ENCODE measurements at regions not wholly inside any gene's neighbourhood (a gene's known extent, or its start where the extent isn't known, plus 50 kb on each side); places are given as distances from the start of the nearest gene placed in this dataset.
"Not testable (repeated sequence)": the region's sequence is repeated elsewhere in the genome, so short reads cannot be mapped to it uniquely, and the experiment has no call there.

DNA sequence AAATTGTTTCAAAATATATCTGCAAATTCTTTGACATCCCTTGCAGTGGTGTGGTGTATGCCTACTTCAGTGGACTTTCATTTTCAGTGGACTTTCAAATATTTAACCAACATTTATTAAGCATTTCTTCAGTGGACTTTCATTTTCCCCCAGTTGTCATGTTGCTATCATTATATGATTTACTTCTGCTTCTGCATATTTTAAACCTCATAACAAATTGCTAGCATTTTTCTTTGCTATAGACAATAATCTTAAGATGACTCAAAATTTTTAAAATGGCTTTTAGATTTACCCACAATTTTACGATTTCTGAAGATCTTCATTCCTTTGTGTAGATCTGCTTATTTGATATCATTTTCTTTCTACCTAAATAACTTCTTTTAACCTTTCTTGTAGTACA lies 592.7 kb upstream of the SLC35B3 start:
- no peak for DNase-seq (ENCODE audit: low read depth in 2 of 2)

DNA sequence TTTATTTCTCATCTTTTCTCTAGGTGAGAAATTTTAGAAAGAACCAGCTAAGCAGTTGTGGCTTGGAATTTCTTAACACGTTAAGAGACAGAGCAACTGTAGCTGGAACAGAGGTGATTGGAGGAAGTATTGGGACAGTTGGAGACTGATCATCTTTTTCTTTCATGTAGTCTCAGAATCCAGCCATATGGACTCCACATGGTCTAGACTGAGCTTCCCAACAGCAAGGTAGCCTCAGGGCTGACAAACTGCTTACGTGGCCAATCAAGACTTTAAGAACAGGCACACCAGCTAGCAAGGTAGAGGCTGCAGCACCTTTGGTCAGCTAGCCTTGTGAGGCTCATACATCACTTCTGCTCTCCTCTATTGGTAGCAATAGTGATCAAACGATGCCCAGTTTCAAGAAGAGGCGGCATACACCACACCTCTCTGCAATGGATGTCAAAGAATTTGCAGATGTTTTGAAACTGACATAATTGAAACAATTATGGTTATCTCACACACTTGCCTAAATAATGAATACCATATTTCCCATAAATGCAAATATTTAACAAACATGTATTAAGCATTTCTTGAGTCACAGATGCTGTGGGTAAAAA lies 590.5 kb upstream of the SLC35B3 start:
- peak in 1 of 2 experiments; percentile 1 for DNase-seq (ENCODE audit: low read depth in 2 of 2)

DNA sequence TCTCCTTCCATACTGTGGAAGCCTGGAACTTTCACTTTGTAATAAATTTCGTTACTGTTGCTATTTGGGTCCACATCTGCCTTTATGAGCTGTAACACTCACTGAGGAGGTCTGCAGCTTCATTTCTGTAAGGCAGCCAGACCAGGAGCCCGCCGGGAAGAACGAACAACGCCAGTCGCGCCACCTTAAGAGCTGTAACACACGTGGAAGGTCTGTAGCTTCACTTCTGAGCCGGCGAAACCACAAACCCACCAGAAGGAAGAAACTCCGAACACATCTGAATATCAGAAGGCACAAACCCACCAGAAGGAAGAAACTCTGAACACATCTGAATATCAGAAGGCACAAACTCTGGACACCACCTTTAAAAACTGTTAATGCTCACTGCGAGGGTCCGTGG lies 589.9 kb upstream of the SLC35B3 start:
- no peak for DNase-seq (ENCODE audit: low read depth in 2 of 2)

DNA sequence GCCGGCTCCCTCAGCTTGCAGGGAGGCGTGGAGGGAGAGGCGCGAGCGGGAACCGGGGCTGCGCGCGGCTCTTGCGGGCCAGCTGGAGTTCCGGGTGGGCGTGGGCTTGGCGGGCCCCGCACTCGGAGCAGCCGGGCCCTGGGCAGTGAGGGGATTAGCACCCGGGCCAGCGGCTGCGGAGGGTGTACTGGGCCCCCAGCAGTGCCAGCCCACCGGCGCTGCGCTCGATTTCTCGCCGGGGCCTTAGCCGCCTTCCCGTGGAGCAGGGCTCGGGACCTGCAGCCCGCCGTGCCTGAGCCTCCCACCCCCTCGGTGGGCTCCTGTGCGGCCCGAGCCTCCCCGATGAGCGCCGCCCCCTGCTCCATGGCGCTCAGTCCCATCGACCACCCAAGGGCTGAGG lies 588.9 kb upstream of the SLC35B3 start:
- not testable (repeated sequence) for DNase-seq (ENCODE audit: low read depth in 2 of 2)

DNA sequence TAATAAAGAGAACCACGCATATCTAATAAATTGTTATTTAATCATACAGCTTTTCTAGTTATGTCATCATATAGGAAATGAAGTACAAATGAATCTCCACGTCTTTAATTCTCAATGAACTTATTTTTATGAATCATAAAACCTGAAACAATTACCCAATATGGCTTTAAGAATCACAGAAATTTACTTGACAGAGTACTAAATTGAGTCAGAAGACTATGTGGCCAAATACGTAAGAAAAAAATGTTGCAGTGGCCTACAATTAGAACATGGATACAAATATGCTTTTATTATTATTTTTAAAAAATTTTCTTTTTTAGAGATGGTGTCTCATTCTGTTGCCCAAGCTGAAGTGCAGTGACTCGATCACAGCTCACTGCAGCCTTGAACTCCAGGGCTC lies 584.7 kb upstream of the SLC35B3 start:
- DNase-seq (ENCODE audit: low read depth in 2 of 2): no peak

DNA sequence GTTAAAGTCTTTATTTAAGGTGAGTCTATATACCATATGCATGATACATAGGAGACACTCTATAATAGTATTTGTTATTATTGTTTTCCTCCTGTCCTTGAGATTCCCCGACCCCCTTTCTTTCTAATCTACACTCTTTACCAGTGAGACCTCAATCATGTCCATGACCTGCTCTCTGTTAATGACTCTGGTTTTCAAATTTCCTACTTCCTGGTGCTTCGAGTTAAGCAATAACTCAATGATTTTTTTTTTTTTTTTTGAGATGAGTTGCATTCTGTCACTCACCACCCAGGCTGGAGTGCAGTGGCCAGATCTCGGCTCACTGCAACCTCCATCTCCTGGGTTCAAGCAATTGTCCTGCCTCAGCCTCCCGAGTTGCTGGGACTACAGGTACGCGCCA lies 574.6 kb upstream of the SLC35B3 start:
- DNase-seq (ENCODE audit: low read depth in 2 of 2): no peak

DNA sequence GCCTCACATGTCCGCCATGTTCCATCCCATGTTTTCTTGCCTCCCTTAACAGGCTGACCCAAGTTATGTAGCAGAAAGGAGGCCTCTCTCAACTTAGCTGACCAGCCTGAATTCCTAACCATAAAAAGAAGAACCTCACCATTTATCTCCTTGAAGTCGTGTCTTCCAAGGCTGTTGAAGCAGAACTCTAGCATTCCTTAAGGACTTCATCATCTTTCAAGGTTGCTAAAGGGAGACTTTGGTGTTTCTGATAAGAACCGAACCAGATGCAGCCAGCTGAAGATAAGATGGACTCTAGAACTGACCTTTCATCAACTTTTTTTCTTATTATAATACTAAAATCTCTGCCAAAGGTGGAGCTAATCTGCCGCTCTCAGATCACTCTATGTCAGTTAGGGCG lies 571.7 kb upstream of the SLC35B3 start:
- DNase-seq (ENCODE audit: low read depth in 2 of 2): no peak

DNA sequence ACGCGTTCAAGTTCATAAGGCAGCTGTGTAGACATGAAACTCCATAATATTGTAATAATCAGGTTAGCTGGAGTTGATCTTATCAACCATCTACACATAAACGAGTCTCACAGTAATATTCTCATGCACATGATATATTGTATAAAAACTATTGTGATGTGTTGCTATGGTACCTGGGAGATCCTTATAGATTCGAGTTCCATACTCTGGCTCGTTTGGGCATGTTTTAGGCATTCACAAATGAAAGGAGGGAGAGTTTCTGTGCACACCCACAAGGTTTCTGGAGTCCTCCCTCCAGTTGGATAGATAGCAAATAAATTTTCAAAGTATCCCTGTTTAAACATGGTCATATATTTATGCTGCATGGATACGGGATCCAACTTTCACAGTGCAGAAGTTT lies 567.5 kb upstream of the SLC35B3 start:
- no peak for DNase-seq (ENCODE audit: low read depth in 2 of 2)

DNA sequence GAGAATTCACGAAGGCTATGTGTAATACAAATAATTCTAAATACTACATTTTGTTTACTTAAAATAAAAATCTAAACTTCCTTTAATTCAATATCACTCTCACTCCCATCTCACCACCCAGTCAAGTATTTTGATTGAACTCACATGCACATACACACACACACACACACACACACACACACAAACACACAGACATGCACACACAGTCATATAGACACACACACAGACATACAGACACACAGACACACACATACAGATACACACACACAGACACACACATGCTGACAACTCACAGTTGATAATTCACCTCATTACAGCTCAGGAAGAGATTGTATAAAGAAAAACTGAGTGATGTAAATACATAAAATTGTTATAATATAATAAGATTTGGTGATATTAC lies 559.8 kb upstream of the SLC35B3 start:
- DNase-seq (ENCODE audit: low read depth in 2 of 2): no peak

DNA sequence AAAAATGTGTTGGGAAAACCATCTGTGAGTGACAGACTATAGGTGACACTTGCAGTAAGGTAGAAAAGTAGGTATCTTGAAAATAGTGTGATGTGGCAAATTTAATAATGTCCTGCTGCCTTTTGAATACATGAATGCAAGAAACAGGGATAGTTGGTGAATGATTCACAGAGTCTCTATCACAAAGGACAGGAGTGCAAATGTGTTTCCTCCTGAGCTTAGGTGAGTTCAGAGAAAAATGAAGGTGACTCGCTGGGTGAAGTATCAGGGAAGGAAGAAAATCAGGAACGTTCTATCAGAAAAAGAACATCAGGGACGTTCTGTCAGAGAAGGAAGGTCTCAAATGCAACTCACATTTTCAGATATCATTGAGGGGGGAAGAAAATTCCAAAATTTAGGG lies 557.8 kb upstream of the SLC35B3 start:
- DNase-seq (ENCODE audit: low read depth in 2 of 2): no peak

DNA sequence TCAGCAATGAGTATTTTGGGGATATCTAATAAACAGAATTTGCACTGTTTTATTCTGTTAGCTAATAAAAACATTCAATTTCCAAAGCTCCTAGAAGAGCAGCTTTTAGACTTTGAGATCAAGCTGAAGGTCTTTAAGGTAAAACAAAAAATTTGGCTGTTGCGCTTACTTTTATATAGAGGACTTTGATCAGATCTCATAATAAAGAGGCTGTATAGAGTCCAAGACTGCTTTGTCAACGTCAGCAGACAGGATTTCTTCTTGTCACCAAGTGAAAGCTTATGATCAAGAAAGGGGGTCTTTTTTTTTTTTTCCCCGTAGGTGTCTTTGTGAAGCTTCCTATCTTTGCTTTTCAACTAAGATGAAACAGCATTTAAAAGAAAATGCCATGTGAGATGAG lies 556.5 kb upstream of the SLC35B3 start:
- DNase-seq (ENCODE audit: low read depth in 2 of 2): no peak

DNA sequence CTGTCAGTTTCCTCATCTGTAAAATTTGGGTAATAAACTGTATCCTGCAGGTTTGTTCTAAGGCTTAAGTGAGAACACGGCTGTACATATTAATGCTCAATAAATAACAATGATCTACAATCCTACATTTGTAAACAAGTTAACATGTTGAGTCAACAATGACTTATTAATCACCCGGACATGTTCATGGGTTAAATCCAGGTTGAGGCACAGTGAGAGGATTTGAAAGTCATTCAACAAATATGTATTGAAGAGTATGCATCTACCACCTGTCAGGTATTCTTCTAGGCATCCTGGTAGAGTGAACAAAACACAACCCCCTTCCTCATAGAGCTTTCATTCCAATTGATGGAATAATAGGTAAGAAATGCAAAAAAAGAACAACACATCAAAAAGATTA lies 554.7 kb upstream of the SLC35B3 start:
- no peak for DNase-seq (ENCODE audit: low read depth in 2 of 2)

DNA sequence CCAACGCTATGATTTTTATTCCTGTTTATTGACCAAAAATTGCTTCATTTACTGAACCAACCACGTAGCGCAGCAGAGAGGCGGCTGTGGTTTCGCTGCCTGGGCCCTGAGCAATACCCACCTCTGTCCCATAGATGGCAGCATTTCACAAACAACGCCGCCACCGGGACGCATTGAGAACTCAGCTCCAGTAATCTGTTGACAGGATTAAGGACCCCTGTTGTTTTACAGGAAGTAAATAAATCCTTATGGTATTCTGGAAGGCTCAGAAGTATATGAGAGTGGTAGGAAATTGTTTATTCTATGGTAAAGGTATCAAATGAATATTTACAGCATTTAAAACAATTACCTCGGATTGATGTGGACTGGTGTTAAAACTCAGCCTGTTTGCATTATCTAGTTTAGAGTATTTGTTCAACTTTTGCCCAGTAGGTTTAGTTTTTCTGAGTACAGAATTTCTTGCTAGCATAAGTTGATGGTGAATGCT lies 547.9 kb upstream of the SLC35B3 start:
- peak; percentile 10 to 17 for DNase-seq (ENCODE audit: low read depth in 2 of 2)

DNA sequence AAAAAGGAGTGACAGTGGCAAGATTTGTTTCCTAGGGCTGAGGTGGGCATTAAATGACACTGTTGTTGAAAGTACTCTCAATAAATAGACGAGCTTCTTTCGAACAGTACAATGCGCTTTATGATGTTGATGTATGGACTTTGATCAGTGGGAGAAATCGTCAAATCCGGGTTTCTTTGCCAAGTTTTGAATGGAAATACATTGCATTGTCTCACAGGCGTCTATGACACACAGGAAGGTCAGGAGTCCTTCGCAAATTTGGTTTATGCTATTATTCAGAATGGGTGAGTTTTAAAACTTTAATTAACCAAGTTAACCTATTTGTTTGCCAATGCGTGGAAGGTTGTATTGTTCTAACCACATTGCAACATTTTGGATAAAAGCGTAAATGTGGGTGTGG lies 547.3 kb upstream of the SLC35B3 start:
- no peak for DNase-seq (ENCODE audit: low read depth in 2 of 2)

DNA sequence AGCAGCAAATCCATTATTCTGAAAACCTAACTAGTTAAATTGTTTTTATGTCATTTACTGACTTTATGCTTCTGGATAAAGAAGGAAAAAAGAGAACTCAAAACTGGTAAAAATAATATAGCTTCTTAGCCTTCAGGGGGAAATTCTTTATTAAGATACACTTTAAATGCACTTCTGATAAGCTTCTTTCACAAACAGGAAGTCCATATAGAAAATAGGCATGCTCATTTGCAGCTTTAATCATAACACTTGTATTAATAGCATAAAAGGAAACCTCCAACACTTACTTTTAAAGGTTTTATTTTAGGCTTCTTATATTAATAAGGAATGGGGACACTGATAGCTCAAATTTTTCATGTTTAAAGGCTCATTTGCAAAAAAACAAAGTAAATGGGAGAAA lies 538.0 kb upstream of the SLC35B3 start:
- no peak for DNase-seq (ENCODE audit: low read depth in 2 of 2)

DNA sequence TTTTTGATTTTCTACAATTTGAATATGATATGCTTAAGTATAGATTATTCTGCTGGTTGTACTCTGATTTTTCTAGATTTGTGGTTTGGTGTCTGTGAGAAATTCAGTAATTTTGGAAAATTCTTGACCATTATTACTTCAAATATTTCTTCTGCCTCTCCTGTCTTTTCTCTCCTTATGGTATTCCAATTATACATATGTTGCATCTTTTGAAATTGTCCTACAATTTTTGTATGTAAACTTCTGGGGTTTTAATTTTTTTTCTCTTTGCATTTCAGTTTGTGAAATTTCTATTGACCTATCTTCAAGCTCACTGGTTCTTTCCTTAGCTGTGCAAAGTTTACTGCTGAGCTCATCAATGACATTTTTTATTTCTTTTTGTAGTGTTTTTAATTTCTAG lies 534.4 kb upstream of the SLC35B3 start:
- DNase-seq (ENCODE audit: low read depth in 2 of 2): no peak

DNA sequence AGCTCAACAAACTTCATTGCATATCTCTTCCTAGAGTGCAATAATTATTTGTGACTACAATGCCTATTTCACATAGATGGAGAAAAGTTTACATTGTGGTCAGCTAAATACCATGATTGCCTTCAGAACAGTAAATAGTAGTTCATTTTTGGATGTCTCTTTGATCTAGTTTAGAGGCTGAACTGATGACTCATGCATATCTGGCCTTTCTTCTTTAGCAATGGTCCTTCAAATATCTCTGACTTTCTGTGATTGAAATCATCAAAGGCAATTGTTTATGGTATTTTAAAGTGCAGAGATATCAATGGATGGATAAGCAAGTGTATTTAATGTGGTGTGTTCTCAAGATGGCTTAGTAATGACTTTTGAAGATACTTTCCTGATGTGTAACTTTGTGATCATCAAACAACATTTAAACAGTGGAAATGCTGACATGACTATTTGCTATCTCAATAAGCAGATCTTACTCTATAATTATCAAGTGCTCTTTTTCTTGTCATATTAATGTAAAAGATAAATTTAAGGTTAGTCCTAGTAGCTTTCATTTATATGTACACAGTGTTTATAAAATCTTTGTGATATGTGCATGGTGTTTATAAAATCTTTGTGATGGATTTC lies 523.7 kb upstream of the SLC35B3 start:
- DNase-seq (ENCODE audit: low read depth in 2 of 2): no peak

DNA sequence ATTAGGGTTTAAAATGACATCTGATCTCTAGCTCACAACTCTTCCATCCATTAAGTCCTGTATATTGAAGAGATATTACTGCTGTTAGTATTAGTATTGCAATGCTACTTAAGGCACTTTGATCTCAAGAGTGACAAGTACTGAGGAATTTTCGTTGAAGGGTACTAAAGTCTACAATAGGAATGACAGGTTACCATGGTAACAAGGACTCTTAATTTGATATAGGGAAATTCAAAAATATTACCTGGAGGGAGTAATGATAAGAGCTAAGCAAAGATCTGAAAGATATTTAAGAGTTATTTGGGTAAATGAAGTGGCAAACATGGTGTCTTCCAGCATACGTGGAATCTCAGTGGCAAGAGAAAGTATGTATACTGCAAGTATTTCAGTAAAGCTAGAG lies 518.0 kb upstream of the SLC35B3 start:
- no peak for DNase-seq (ENCODE audit: low read depth in 2 of 2)

DNA sequence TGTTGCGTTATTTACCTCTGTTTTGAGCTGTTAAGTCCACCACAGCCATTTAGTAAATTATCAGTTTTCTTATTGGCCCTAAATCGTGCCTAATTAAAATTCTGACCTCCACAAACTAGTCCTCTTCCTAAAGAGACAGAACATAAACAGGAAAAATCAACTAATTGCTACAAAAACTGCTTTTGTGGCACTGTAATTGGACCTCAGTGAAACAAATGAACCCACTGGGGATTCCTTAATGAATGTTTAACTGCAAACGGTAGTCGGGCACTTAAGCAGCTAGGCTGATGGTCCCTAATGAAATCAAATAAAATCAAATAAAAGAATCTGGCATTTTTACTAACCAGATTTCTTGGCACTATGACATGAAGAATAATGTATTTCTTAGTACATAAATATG lies 513.4 kb upstream of the SLC35B3 start:
- no peak for DNase-seq (ENCODE audit: low read depth in 2 of 2)

DNA sequence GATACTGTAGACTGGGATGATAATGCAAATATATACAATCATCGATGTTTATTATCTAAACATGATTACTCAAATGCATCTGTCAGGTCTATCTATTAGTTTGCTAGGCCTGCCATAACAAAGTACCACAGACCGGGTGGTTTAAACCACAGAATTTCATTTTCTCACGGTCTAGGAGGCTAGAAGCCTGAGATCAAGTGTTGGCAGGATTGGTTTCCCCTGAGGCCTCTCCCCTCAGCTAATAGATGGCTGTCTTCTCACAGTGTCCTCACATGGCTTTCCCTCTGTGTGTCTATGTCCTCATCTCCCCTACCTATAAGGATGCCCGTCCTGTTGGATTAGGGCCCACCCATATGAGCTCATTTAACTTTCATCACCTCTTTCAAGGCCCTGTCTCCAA lies 512.6 kb upstream of the SLC35B3 start:
- DNase-seq (ENCODE audit: low read depth in 2 of 2): no peak

DNA sequence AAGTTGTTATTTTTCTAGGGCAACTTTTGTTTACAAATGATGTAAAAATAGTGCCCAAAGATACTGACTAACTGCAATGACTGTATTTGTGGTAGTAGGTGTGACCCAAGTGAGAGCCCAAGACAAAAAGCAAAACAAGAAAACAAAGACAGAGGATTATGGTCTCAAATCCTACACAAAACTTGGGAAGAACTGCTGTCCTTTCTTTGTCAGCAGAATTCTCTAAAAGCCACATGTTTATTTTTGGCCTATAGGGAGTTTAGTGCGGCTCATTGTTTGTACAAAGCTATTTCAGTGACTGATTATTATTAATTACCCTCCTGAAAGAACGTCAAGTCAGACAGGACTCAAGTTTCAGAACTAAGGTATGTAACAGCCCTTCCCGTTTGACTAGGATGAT lies 509.2 kb upstream of the SLC35B3 start:
- DNase-seq (ENCODE audit: low read depth in 2 of 2): no peak

DNA sequence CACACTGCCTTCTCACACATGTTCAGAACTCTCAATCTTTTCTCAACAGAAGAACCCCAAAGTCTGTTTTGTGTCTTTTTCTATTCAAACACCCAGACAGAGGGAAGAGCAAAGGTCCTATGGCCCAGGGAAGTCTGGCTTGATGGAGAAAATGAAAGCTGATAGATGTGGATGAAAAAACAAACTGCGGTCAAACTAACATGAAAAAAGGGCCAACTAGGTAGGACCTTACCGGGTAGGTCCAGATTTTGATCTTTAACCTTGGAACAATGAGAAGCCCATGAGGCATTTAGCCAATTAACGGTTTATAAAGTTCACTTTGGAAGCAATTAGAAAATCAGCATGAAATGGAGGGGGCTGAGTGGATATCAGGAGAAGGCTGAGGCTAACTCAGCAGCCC lies 507.7 kb upstream of the SLC35B3 start:
- no peak for DNase-seq (ENCODE audit: low read depth in 2 of 2)

DNA sequence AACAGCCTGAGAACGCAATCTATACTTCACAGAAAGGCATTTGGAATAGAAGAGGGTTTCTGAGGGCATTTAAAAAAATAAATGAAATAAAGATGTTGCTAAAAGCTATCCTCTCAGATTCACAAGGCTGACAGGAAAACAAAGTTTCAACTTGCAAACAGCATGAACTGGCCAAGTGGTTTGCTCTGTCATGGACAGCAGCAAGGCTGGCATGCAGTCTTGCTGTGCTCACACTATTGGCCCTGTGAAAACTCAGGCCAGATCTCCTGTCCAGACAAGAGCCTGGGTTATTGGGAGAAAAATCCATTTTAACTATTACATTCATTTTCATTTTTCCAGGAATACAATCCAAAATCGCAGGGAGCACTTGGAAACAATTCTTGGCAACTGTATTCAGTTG lies 506.2 kb upstream of the SLC35B3 start:
- no peak for DNase-seq (ENCODE audit: low read depth in 2 of 2)

DNA sequence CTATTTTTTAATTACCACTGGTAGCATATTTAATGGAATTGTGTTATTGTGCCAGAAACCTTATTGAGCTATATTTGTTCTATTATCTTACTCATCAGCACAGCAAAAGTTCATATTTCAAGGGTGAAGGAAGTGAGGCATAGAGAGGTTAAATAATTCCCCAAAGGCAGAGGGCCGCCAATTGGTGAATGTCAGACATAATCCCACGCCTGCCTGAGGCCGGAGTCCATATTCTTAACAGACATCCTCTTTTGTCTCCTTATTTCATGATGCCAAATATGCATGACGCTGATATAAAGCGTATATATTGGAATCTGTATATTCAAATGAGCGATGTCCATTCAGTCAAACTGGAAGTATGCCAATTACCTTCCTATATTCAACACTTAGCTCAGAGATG lies 505.0 kb upstream of the SLC35B3 start:
- no peak for DNase-seq (ENCODE audit: low read depth in 2 of 2)
